GM18498 (cell line): ENCODE measurements at regions not wholly inside any gene's neighbourhood (a gene's known extent, or its start where the extent isn't known, plus 50 kb on each side); places are given as distances from the start of the nearest gene placed in this dataset.

Experiments
- ATAC-seq: cut with Tn5 transposase; IDR thresholded peaks from one replicate; pipeline ENCODE4 v1.9.1; 2021; ENCODE audit warnings: mild to moderate bottlenecking, moderate library complexity; ENCODE audit not compliant: unreplicated experiment

- ATAC-seq: no peak
Observed at GRCh38 chr13:40235160-40235796, 431.2 kb downstream of the FOXO1 start.

GRCh38 chr13:40236566-40237168, 429.8 kb downstream of the FOXO1 start:
- no peak for ATAC-seq

GRCh38 chr13:40238761-40239160, 427.7 kb downstream of the FOXO1 start:
- no peak for ATAC-seq

GRCh38 chr13:40240293-40240692, 426.1 kb downstream of the FOXO1 start:
- no peak for ATAC-seq

GRCh38 chr13:40241125-40241798, 425.2 kb downstream of the FOXO1 start:
- ATAC-seq: no peak

GRCh38 chr13:40243047-40243446, 423.4 kb downstream of the FOXO1 start:
- ATAC-seq: no peak

GRCh38 chr13:40243982-40244381, 422.5 kb downstream of the FOXO1 start:
- ATAC-seq: no peak

- ATAC-seq: no peak
Observed at GRCh38 chr13:40245567-40245966, 420.9 kb downstream of the FOXO1 start.

- ATAC-seq: no peak
Observed at GRCh38 chr13:40247845-40248244, 418.6 kb downstream of the FOXO1 start.

GRCh38 chr13:40251343-40252032, 415.0 kb downstream of the FOXO1 start:
- ATAC-seq: no peak

- ATAC-seq: no peak
Observed at GRCh38 chr13:40252241-40252640, 414.2 kb downstream of the FOXO1 start.

- ATAC-seq: no peak
Observed at GRCh38 chr13:40252676-40253075, 413.8 kb downstream of the FOXO1 start.

GRCh38 chr13:40254394-40254793, 412.0 kb downstream of the FOXO1 start:
- ATAC-seq: no peak

- ATAC-seq: no peak
Observed at GRCh38 chr13:40255551-40255950, 410.9 kb downstream of the FOXO1 start.

GRCh38 chr13:40259899-40260298, 406.5 kb downstream of the FOXO1 start:
- ATAC-seq: no peak

GRCh38 chr13:40261336-40261735, 405.1 kb downstream of the FOXO1 start:
- ATAC-seq: no peak

GRCh38 chr13:40261947-40262346, 404.5 kb downstream of the FOXO1 start:
- ATAC-seq: no peak

GRCh38 chr13:40269086-40269485, 397.4 kb downstream of the FOXO1 start:
- no peak for ATAC-seq

- ATAC-seq: no peak
Observed at GRCh38 chr13:40270726-40271125, 395.7 kb downstream of the FOXO1 start.

- no peak for ATAC-seq
Observed at GRCh38 chr13:40271271-40271885, 395.1 kb downstream of the FOXO1 start.
